HepG2 (cell line): ENCODE measurements at regions not wholly inside any gene's neighbourhood (a gene's known extent, or its start where the extent isn't known, plus 50 kb on each side); places are given as distances from the start of the nearest gene placed in this dataset.

Experiments used
- ATAC-seq: fragments of 200-7000 bp; cut with Tn5 transposase; 3 replicates; pipeline ENCODE4 v1.9.1; 2020; ENCODE audit warnings: mild to moderate bottlenecking, moderate library complexity
- BruUV-seq: library from RNA; stranded (reverse); fragments of 400-500 nt; replicated peaks from 2 replicates; lab custom pipeline; 2021; lab: Mats Ljungman, UMichigan
- CTCF ChIA-PET: fragments of 300-600 bp; formaldehyde crosslinking; extraction: SDS; loops from one replicate; lab custom pipeline; 2021; ENCODE audit warnings: low total read pairs, inconsistent platforms, low intra/inter-chr PET ratio; lab: Yijun Ruan, JAX
- POLR2A ChIA-PET: fragments of 350-600 bp; sonication (Branson Sonifier 250); formaldehyde crosslinking; loops from one replicate; lab custom pipeline; 2020; ENCODE audit warnings: antibody characterized with exemption, inconsistent platforms; lab: Yijun Ruan, JAX
- DNase-seq: peaks from one replicate; pipeline ENCODE4 v3.0.0-alpha.2; 2015; ENCODE audit warnings: low spot score
- FAIRE-seq: peaks from 3 replicates; lab custom pipeline; 2011; peaks lifted over from hg19 to GRCh38; lab: Jason Lieb, UNC
- H2AFZ ChIP-seq: one replicate; pipeline ENCODE4 v1.6.1; 2011; ENCODE audit warnings: low read length, inconsistent platforms
- H3K27ac ChIP-seq: fragments of 300-600 bp; 3 replicates; pipeline ENCODE4 v1.8.0; 2011; ENCODE audit warnings: mixed run types, mild to moderate bottlenecking, mixed read lengths, low read length, inconsistent platforms; ENCODE audit not compliant: insufficient read depth; ENCODE audit errors: extremely low read length
- H3K27me3 ChIP-seq, 2 experiments: fragments of 200-600 bp in 1 of 2; 2 replicates in 1 of 2; 3 replicates in 1 of 2; pipeline versions ENCODE4 v1.6.0 to v1.8.0; 2011; ENCODE audit warnings: low read length in 2 of 2, mild to moderate bottlenecking in 2 of 2, moderate library complexity in 2 of 2, inconsistent platforms in 1 of 2; ENCODE audit not compliant: insufficient read depth in 2 of 2, control insufficient read depth in 1 of 2
- H3K36me3 ChIP-seq, 2 experiments: fragments of 200-600 bp in 1 of 2; replicated peaks in 1 of 2; 2 replicates in 1 of 2; 3 replicates in 1 of 2; pipeline versions ENCODE4 v1.5.1 to v1.8.0; 2011; ENCODE audit warnings: low read length in 2 of 2, inconsistent platforms in 1 of 2; ENCODE audit not compliant: insufficient read depth in 2 of 2, control insufficient read depth in 1 of 2
- H3K4me1 ChIP-seq: 2 replicates; pipeline ENCODE4 v1.5.1; 2012; ENCODE audit warnings: low read length, inconsistent platforms; ENCODE audit not compliant: insufficient read depth
- H3K4me2 ChIP-seq: 2 replicates; pipeline ENCODE4 v1.6.0; 2011; ENCODE audit warnings: low read depth, low read length, inconsistent platforms
- H3K4me3 ChIP-seq, 3 experiments: fragments of 200-600 bp in 1 of 3; sonication (generic), shearing (Covaris generic) in 1 of 3; replicated peaks in 1 of 3; 2 replicates each; pipeline ENCODE4 v1.5.1; 2011 to 2016; ENCODE audit warnings: low read length in 3 of 3, inconsistent platforms in 2 of 3, low read depth in 2 of 3, mild to moderate bottlenecking in 2 of 3, control low read depth in 1 of 3, mixed read lengths in 1 of 3; ENCODE audit not compliant: insufficient read depth in 1 of 3
- H3K79me2 ChIP-seq: one replicate; pipeline ENCODE4 v1.6.1; 2011; ENCODE audit warnings: low read length, inconsistent platforms; ENCODE audit not compliant: insufficient read depth
- H3K9ac ChIP-seq: 2 replicates; pipeline ENCODE4 v1.6.0; 2011; ENCODE audit warnings: mild to moderate bottlenecking, low read depth, low read length, inconsistent platforms; ENCODE audit not compliant: insufficient read depth
- H3K9me3 ChIP-seq: 2 replicates; pipeline ENCODE4 v1.5.1; 2012; ENCODE audit warnings: mild to moderate bottlenecking, low read length
- H4K20me1 ChIP-seq: 2 replicates; pipeline ENCODE4 v1.6.0; 2011; ENCODE audit warnings: inconsistent platforms, mild to moderate bottlenecking, low read length, moderate library complexity; ENCODE audit not compliant: insufficient read depth
- ARNTL ChIP-seq: sonication (generic); formaldehyde crosslinking; IDR thresholded peaks from 2 replicates; pipeline ENCODE4 v1.4.0; 2020; ENCODE audit warnings: mild to moderate bottlenecking, missing genetic modification reagents
- FOSL1 ChIP-seq: sonication (generic); formaldehyde crosslinking; IDR thresholded peaks from 2 replicates; pipeline ENCODE4 v1.9.0; 2021; ENCODE audit warnings: missing genetic modification reagents, borderline replicate concordance
- GABPB1 ChIP-seq: IDR thresholded peaks from 2 replicates; pipeline ENCODE4 v1.6.1; 2016; ENCODE audit warnings: mild to moderate bottlenecking, missing genetic modification reagents, moderate library complexity, missing compliant biosample characterization
- HNRNPLL ChIP-seq: fragments of 200-400 bp; formaldehyde crosslinking; IDR thresholded peaks from 2 replicates; pipeline ENCODE4 v1.6.1; 2017; ENCODE audit warnings: mild to moderate bottlenecking, low read depth, low read length; ENCODE audit not compliant: poor library complexity, severe bottlenecking
- HOXA3 ChIP-seq: sonication (generic); formaldehyde crosslinking; IDR thresholded peaks from 2 replicates; pipeline ENCODE4 v1.5.0; 2020; ENCODE audit warnings: missing genetic modification reagents
- IRX3 ChIP-seq: sonication (generic); formaldehyde crosslinking; IDR thresholded peaks from 2 replicates; pipeline ENCODE4 v1.8.1; 2023; ENCODE audit warnings: mild to moderate bottlenecking, low read depth, missing genetic modification reagents, borderline replicate concordance
- MXD1 ChIP-seq: sonication (generic); formaldehyde crosslinking; IDR thresholded peaks from 2 replicates; pipeline ENCODE4 v1.4.0; 2020; ENCODE audit warnings: mild to moderate bottlenecking, missing genetic modification reagents
- MZF1 ChIP-seq: sonication (generic); formaldehyde crosslinking; IDR thresholded peaks from 2 replicates; pipeline ENCODE4 v1.8.1; 2023; ENCODE audit warnings: mild to moderate bottlenecking, missing genetic modification reagents, borderline replicate concordance
- PRMT3 ChIP-seq: sonication (generic); formaldehyde crosslinking; IDR thresholded peaks from 2 replicates; pipeline ENCODE4 v1.8.1; 2022; ENCODE audit warnings: low read depth, mild to moderate bottlenecking, moderate library complexity, missing genetic modification reagents, borderline replicate concordance
- SSRP1 ChIP-seq: IDR thresholded peaks from 2 replicates; pipeline ENCODE4 v1.6.1; 2016; ENCODE audit warnings: control low read depth
- THAP8 ChIP-seq: sonication (generic); formaldehyde crosslinking; IDR thresholded peaks from 2 replicates; pipeline ENCODE4 v1.5.1; 2020; ENCODE audit warnings: missing genetic modification reagents, mild to moderate bottlenecking, borderline replicate concordance
- U2AF1 ChIP-seq: fragments of 200-400 bp; formaldehyde crosslinking; optimal IDR thresholded peaks from 2 replicates; pipeline ENCODE3; 2017; ENCODE audit warnings: mild to moderate bottlenecking, low read depth, low read length
- USF2 ChIP-seq, 2 experiments: sonication (generic) in 1 of 2; formaldehyde crosslinking in 1 of 2; IDR thresholded peaks; 2 replicates each; pipeline versions ENCODE4 v1.5.1 to v1.6.1; 2011 to 2020; ENCODE audit warnings: borderline replicate concordance in 1 of 2, low read depth in 1 of 2, low read length in 1 of 2, mild to moderate bottlenecking in 1 of 2, missing genetic modification reagents in 1 of 2, moderate library complexity in 1 of 2
- ZFAT ChIP-seq: sonication (generic); formaldehyde crosslinking; conservative IDR thresholded peaks from 2 replicates; pipeline ENCODE4 v1.8.1; 2023; ENCODE audit warnings: missing genetic modification reagents, inconsistent platforms
- ZHX1 ChIP-seq: sonication (generic); formaldehyde crosslinking; IDR thresholded peaks from 2 replicates; pipeline ENCODE4 v1.8.1; 2022; ENCODE audit warnings: low read depth, mild to moderate bottlenecking, missing genetic modification reagents
- ZMAT3 ChIP-seq: sonication (generic); formaldehyde crosslinking; conservative IDR thresholded peaks from 2 replicates; pipeline ENCODE4 v1.7.0; 2021; ENCODE audit warnings: missing genetic modification reagents
- ZNF619 ChIP-seq: sonication (generic); formaldehyde crosslinking; IDR thresholded peaks from 2 replicates; pipeline ENCODE4 v1.4.0; 2020; ENCODE audit warnings: mild to moderate bottlenecking, missing genetic modification reagents
- WGBS: methylation state at CpG from one replicate; pipeline ENCODE4 v1.1.6; 2017; ENCODE audit warnings: low lambda C conversion rate; 5-methylcytosine and 5-hydroxymethylcytosine counted together
- in situ Hi-C: cut with HindIII; loops from 2 replicates; pipeline ENCODE4 v1.10.0; 2017; ENCODE audit warnings: low pct_unique_long_range_greater_than_20kb; ENCODE audit not compliant: extremely low pct_ligation_motif_present
- intact Hi-C: fragments of 100-400 bp; cut with micrococcal nuclease; formaldehyde crosslinking; loops from one replicate; pipeline ENCODE4 v1.10.0; 2022; ENCODE audit not compliant: unreplicated experiment

GRCh38 chr2:163877316-163877715 lies 141.5 kb upstream of the FIGN start (continued):
- TF ChIP-seq MXD1, result no peak
- no peak for TF ChIP-seq ZFAT
- TF ChIP-seq PRMT3 (CRISPR knock-in tag), result no peak

- Histone ChIP-seq H3K9me3 (no peaks in the 10 kb centered on the region), H3K4me2 (no peak overlapping the region), H3K9ac (no peak overlapping the region), H3K4me1 (no peaks in the 10 kb centered on the region), H4K20me1 (no peaks in the 10 kb centered on the region), H3K27me3 (no peaks in the 10 kb centered on the region), H2AFZ (no peak overlapping the region), H3K36me3 (no peaks in the 10 kb centered on the region), H3K79me2 (no peaks in the 10 kb centered on the region), H3K4me3 (no peak overlapping the region), H3K27ac (no peak overlapping the region)
- CTCF ChIA-PET, result no interaction called here
- POLR2A ChIA-PET, result no interaction called here
- no peak for FAIRE-seq
- WGBS, result 0% methylated on average over 3 of the region's 3 CpGs
- no peak for DNase-seq
- BruUV-seq, result no TSS peak
- ATAC-seq, result no peak
- intact Hi-C loops (no loop called here), in situ Hi-C loops (no loop called here)
- TF ChIP-seq U2AF1 (no peak), GABPB1 (CRISPR knock-in tag) (no peak), HNRNPLL (no peak), ZMAT3 (CRISPR knock-in tag) (no peak), FOSL1 (CRISPR knock-in tag) (no peak), SSRP1 (CRISPR knock-in tag) (no peak), ZFAT (no peak), HOXA3 (no peak), ZNF619 (CRISPR knock-in tag) (no peak), THAP8 (no peak), ARNTL (no peak), USF2 (IDR thresholded peaks at IDR 0.05; ENCODE audit: low read depth, low read length) (no peak), USF2 (CRISPR knock-in tag; IDR thresholded peaks at IDR 0.05; ENCODE audit: borderline replicate concordance) (no peak), IRX3 (no peak), ZHX1 (no peak), MZF1 (CRISPR knock-in tag) (no peak)
These were observed 127.3 kb upstream of the FIGN start for GRCh38 chr2:163863073-163863472.
